GM21737 (cell line): ENCODE measurements at regions not wholly inside any gene's neighbourhood (a gene's known extent, or its start where the extent isn't known, plus 50 kb on each side); places are given as distances from the start of the nearest gene placed in this dataset.
"Not testable (repeated sequence)": the region's sequence is repeated elsewhere in the genome, so short reads cannot be mapped to it uniquely, and the experiment has no call there.

Source experiments
- ATAC-seq: cut with Tn5 transposase; IDR thresholded peaks from one replicate; pipeline ENCODE4 v1.9.1; 2021; ENCODE audit warnings: mild to moderate bottlenecking, moderate library complexity; ENCODE audit not compliant: unreplicated experiment

GRCh38 chr12:23146070-23146469 lies 521.1 kb downstream of the ETNK1 start:
- ATAC-seq: not testable (repeated sequence)

- ATAC-seq: no peak
These were observed 543.5 kb downstream of the ETNK1 start for GRCh38 chr12:23168459-23168858.

GRCh38 chr12:23169012-23169695 lies 544.2 kb downstream of the ETNK1 start:
- no peak for ATAC-seq

GRCh38 chr12:23169696-23170013 lies 544.7 kb downstream of the ETNK1 start:
- ATAC-seq: no peak

GRCh38 chr12:23174917-23175316 lies 549.9 kb downstream of the ETNK1 start:
- ATAC-seq: no peak

GRCh38 chr12:23185346-23185745 lies 560.4 kb downstream of the ETNK1 start:
- no peak for ATAC-seq

GRCh38 chr12:23186950-23187349 lies 562.0 kb downstream of the ETNK1 start:
- no peak for ATAC-seq

GRCh38 chr12:23193552-23193951 lies 568.6 kb downstream of the ETNK1 start:
- ATAC-seq: no peak

GRCh38 chr12:23197266-23197665 lies 572.3 kb downstream of the ETNK1 start:
- ATAC-seq: no peak

GRCh38 chr12:23202728-23203127 lies 577.8 kb downstream of the ETNK1 start:
- ATAC-seq: no peak

GRCh38 chr12:23204933-23205778 lies 580.2 kb downstream of the ETNK1 start:
- ATAC-seq: peak; percentile 81

GRCh38 chr12:23209793-23210192 lies 584.8 kb downstream of the ETNK1 start:
- ATAC-seq: no peak

GRCh38 chr12:23210573-23210972 lies 585.6 kb downstream of the ETNK1 start:
- ATAC-seq: no peak

GRCh38 chr12:23211384-23212320 lies 586.7 kb downstream of the ETNK1 start:
- no peak for ATAC-seq

- ATAC-seq: no peak
These were observed 592.2 kb downstream of the ETNK1 start for GRCh38 chr12:23217158-23217557.

- ATAC-seq: no peak
These were observed 592.7 kb downstream of the ETNK1 start for GRCh38 chr12:23217667-23218066.

GRCh38 chr12:23221066-23221465 lies 596.1 kb downstream of the ETNK1 start:
- no peak for ATAC-seq

- ATAC-seq: no peak
These were observed 597.0 kb downstream of the ETNK1 start for GRCh38 chr12:23221926-23222325.

GRCh38 chr12:23222801-23223200 lies 597.8 kb downstream of the ETNK1 start:
- no peak for ATAC-seq

GRCh38 chr12:23228101-23228500 lies 603.1 kb downstream of the ETNK1 start:
- no peak for ATAC-seq

- no peak for ATAC-seq
These were observed 605.9 kb downstream of the ETNK1 start for GRCh38 chr12:23230899-23231298.
